Keratinocyte (primary cell): ENCODE measurements at regions not wholly inside any gene's neighbourhood (a gene's known extent, or its start where the extent isn't known, plus 50 kb on each side); places are given as distances from the start of the nearest gene placed in this dataset.

ENCODE experiments used
- DNase-seq: peaks from one replicate; pipeline ENCODE4 v3.0.0-alpha.2; 2011; ENCODE audit warnings: low read depth, missing footprints, low spot score
- FAIRE-seq: peaks from 2 replicates; lab custom pipeline; 2011; peaks lifted over from hg19 to GRCh38; lab: Jason Lieb, UNC
- H2AFZ ChIP-seq: 2 replicates; pipeline ENCODE4 v1.6.0; 2012; ENCODE audit warnings: low read length, control low read depth, inconsistent platforms; ENCODE audit not compliant: control insufficient read depth
- H3K27ac ChIP-seq: 2 replicates; pipeline ENCODE4 v1.5.1; 2011; ENCODE audit warnings: low read length; ENCODE audit not compliant: control insufficient read depth, insufficient read depth
- H3K27me3 ChIP-seq: 3 replicates; pipeline ENCODE4 v1.6.0; 2011; ENCODE audit warnings: low read length; ENCODE audit not compliant: control insufficient read depth, insufficient read depth; ENCODE audit errors: extremely low read depth
- H3K36me3 ChIP-seq, 2 experiments: 2 replicates in 1 of 2; 3 replicates in 1 of 2; pipeline ENCODE4 v1.5.1; 2011; ENCODE audit warnings: low read length in 2 of 2, mild to moderate bottlenecking in 1 of 2; ENCODE audit not compliant: control insufficient read depth in 2 of 2, insufficient read depth in 2 of 2; ENCODE audit errors: extremely low read depth in 1 of 2
- H3K4me1 ChIP-seq: 3 replicates; pipeline ENCODE4 v1.5.1; 2011; ENCODE audit warnings: low read length; ENCODE audit not compliant: control insufficient read depth, insufficient read depth; ENCODE audit errors: extremely low read depth
- H3K4me2 ChIP-seq: 3 replicates; pipeline ENCODE4 v1.6.0; 2011; ENCODE audit warnings: low read depth, low read length; ENCODE audit not compliant: control insufficient read depth, insufficient read depth; ENCODE audit errors: extremely low read depth
- H3K4me3 ChIP-seq, 3 experiments: fragments of 200-600 bp in 1 of 3; sonication (generic) in 1 of 3; 2 replicates in 2 of 3; 3 replicates in 1 of 3; pipeline ENCODE4 v1.5.1; 2011 to 2016; ENCODE audit warnings: low read length in 3 of 3, mild to moderate bottlenecking in 3 of 3, control low read depth in 2 of 3, inconsistent platforms in 1 of 3, low read depth in 1 of 3, mixed read lengths in 1 of 3, mixed run types in 1 of 3, moderate library complexity in 1 of 3; ENCODE audit not compliant: control insufficient read depth in 2 of 3, insufficient read depth in 2 of 3; ENCODE audit errors: extremely low read depth in 1 of 3
- H3K79me2 ChIP-seq: 2 replicates; pipeline ENCODE4 v1.6.0; 2012; ENCODE audit warnings: low read length; ENCODE audit not compliant: control insufficient read depth, insufficient read depth
- H3K9ac ChIP-seq: 3 replicates; pipeline ENCODE4 v1.6.0; 2011; ENCODE audit warnings: low read length; ENCODE audit not compliant: control insufficient read depth, insufficient read depth; ENCODE audit errors: extremely low read depth
- H3K9me1 ChIP-seq: 3 replicates; pipeline ENCODE4 v1.6.0; 2011; ENCODE audit warnings: low read length; ENCODE audit not compliant: control insufficient read depth, insufficient read depth; ENCODE audit errors: extremely low read depth
- H3K9me3 ChIP-seq: 2 replicates; pipeline ENCODE4 v1.5.1; 2012; ENCODE audit warnings: low read depth, low read length; ENCODE audit not compliant: control insufficient read depth
- H4K20me1 ChIP-seq: 3 replicates; pipeline ENCODE4 v1.6.0; 2011; ENCODE audit warnings: low read length; ENCODE audit not compliant: control insufficient read depth, insufficient read depth; ENCODE audit errors: extremely low read depth
- EZH2 ChIP-seq: IDR thresholded peaks from one replicate; pipeline ENCODE4 v1.6.1; 2012; ENCODE audit warnings: inconsistent platforms, mild to moderate bottlenecking, low read length, moderate library complexity
- dilution Hi-C: fragments of 300-500 bp; cut with MboI; formaldehyde crosslinking; loops from one replicate; pipeline ENCODE4 v1.7.0; 2020; ENCODE audit warnings: low sequenced_read_pairs; ENCODE audit not compliant: extremely low pct_ligation_motif_present
- TF ChIP-seq, protein P1 (sequence below), 3 experiments: IDR thresholded peaks in 1 of 3; conservative IDR thresholded peaks in 1 of 3; optimal IDR thresholded peaks in 1 of 3; 2 replicates in 2 of 3; 3 replicates in 1 of 3; pipeline versions ENCODE3 to v1.5.1; 2011; ENCODE audit warnings: low read length in 3 of 3, mild to moderate bottlenecking in 3 of 3, moderate library complexity in 2 of 3, control low read depth in 1 of 3, inconsistent platforms in 1 of 3; ENCODE audit not compliant: insufficient read depth in 2 of 3; ENCODE audit errors: extremely low read depth in 1 of 3

DNA sequence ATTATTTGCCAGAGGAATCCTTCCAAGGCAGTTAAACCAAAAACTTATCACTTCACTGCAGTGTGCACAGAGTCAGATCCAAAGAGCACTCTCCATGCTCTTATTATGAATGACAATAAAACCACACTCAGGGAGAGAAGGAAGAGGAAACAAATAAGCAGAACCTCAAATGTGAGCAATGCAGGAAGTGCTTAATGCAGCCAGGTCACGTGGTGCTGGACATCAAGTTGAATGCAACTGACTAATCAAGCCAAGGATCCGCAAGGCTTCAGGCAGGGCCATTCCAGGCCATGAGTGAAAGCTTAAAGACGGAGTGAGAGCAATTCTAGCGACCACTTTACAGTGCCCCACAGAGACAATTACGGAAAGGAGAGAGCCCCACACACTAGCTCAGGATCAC is 230.4 kb upstream of the PUM3 start:
- FAIRE-seq, result no peak
- TF ChIP-seq EZH2, result no peak
- TF ChIP-seq, protein P1, sequence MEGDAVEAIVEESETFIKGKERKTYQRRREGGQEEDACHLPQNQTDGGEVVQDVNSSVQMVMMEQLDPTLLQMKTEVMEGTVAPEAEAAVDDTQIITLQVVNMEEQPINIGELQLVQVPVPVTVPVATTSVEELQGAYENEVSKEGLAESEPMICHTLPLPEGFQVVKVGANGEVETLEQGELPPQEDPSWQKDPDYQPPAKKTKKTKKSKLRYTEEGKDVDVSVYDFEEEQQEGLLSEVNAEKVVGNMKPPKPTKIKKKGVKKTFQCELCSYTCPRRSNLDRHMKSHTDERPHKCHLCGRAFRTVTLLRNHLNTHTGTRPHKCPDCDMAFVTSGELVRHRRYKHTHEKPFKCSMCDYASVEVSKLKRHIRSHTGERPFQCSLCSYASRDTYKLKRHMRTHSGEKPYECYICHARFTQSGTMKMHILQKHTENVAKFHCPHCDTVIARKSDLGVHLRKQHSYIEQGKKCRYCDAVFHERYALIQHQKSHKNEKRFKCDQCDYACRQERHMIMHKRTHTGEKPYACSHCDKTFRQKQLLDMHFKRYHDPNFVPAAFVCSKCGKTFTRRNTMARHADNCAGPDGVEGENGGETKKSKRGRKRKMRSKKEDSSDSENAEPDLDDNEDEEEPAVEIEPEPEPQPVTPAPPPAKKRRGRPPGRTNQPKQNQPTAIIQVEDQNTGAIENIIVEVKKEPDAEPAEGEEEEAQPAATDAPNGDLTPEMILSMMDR (optimal IDR thresholded peaks at IDR 0.05 in 1 of 3, IDR thresholded peaks at IDR 0.05 in 1 of 3, conservative IDR thresholded peaks at IDR 0.05 in 1 of 3; ENCODE audit: extremely low read depth in 1 of 3, insufficient read depth in 2 of 3, low read length in 3 of 3), result no peak
- Histone ChIP-seq H4K20me1 (no peaks in the 10 kb centered on the region), H3K4me1 (no peaks in the 10 kb centered on the region), H3K9me3 (no peaks in the 10 kb centered on the region), H3K79me2 (no peaks in the 10 kb centered on the region), H3K27me3 (no peaks in the 10 kb centered on the region), H3K9me1 (no peaks in the 10 kb centered on the region), H3K4me2 (no peak overlapping the region), H3K9ac (no peak overlapping the region), H3K27ac (no peak overlapping the region), H3K36me3 (no peaks in the 10 kb centered on the region), H3K4me3 (no peak overlapping the region), H2AFZ (no peak overlapping the region)
- dilution Hi-C loops, result no loop called here
- DNase-seq, result no peak

- Histone ChIP-seq H3K4me3 (no peak overlapping the region), H3K79me2 (no peaks in the 10 kb centered on the region), H3K9ac (no peak overlapping the region), H3K36me3 (no peaks in the 10 kb centered on the region), H4K20me1 (no peaks in the 10 kb centered on the region), H3K4me1 (no peaks in the 10 kb centered on the region), H3K9me3 (no peaks in the 10 kb centered on the region), H3K27ac (no peak overlapping the region), H3K9me1 (no peaks in the 10 kb centered on the region), H3K27me3 (no peaks in the 10 kb centered on the region), H3K4me2 (no peak overlapping the region), H2AFZ (no peak overlapping the region)
- TF ChIP-seq EZH2, result no peak
- TF ChIP-seq, protein P1 (optimal IDR thresholded peaks at IDR 0.05 in 1 of 3, IDR thresholded peaks at IDR 0.05 in 1 of 3, conservative IDR thresholded peaks at IDR 0.05 in 1 of 3; ENCODE audit: extremely low read depth in 1 of 3, insufficient read depth in 2 of 3, low read length in 3 of 3), result no peak
- FAIRE-seq (no peak), DNase-seq (no peak)
- dilution Hi-C loops, result no loop called here
Observed at GRCh38 chr9:3066591-3066990, 222.7 kb upstream of the PUM3 start.
